ENCODE measurements at regions not wholly inside any gene's neighbourhood (a gene's known extent, or its start where the extent isn't known, plus 50 kb on each side); places are given as distances from the start of the nearest gene placed in this dataset.

DNA sequence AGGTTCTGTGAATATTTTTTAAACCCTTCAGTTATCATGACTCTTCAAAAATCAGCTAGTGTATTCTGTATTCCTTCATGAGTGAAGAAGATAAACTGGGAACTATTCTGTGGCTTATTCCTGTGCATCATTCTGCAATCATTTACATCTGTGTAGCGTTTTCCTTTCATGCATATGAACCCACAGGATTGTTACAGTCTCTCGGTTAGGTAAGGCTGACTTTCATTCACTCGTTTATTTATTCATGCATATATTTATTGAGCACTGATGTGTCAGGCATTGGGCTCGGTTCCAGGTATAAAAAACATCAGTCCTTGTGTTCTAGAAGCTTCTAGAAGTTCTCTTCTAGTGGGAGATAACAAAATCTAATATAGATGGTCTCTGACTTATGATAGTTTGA lies 318.4 kb downstream of the MAN2A1 start:
- no TSS peak for BruUV-seq (replicated peaks)
- ATAC-seq (no peak), DNase-seq (ENCODE audit: low read depth, low spot score) (no peak)
- intact Hi-C loops (cut with micrococcal nuclease): no loop called here
- ChIA-PET RAD21 (ENCODE audit: low non-redundant PET in 1 of 2, low total read pairs in 2 of 2, uncharacterized antibody in 2 of 2, unreplicated experiment in 2 of 2) (no interaction called here), CTCF (no interaction called here), POLR2A (no interaction called here)
- Histone ChIP-seq H3K36me3 (ENCODE audit: control insufficient read depth in 1 of 2, insufficient read depth in 2 of 2, low read length in 2 of 2) (no peaks in the 10 kb centered on the region), H3K9me3 (ENCODE audit: control insufficient read depth in 1 of 2, insufficient read depth in 1 of 2, low read depth in 1 of 2, low read length in 2 of 2) (no peaks in the 10 kb centered on the region), H3K79me2 (ENCODE audit: insufficient read depth, low read length) (no peaks in the 10 kb centered on the region), H3K4me3 (replicated peaks in 1 of 2; ENCODE audit: low read depth in 1 of 2, low read length in 2 of 2) (no peak overlapping the region), H3K9ac (ENCODE audit: low read length) (no peak overlapping the region), H3K27ac (ENCODE audit: low read depth, low read length) (no peak overlapping the region), H3K4me2 (ENCODE audit: low read length) (no peak overlapping the region), H3K4me1 (ENCODE audit: control insufficient read depth in 1 of 2, insufficient read depth in 2 of 2, low read length in 2 of 2) (no peaks in the 10 kb centered on the region), H4K20me1 (ENCODE audit: insufficient read depth) (no peaks in the 10 kb centered on the region), H3K27me3 (ENCODE audit: insufficient read depth, low read length) (no peaks in the 10 kb centered on the region), H2AFZ (ENCODE audit: low read depth, low read length, poor library complexity, severe bottlenecking) (no peak overlapping the region), H3K9me2 (ENCODE audit: insufficient read depth) (no peaks in the 10 kb centered on the region)
- TF ChIP-seq EZH2 (IDR thresholded peaks at IDR 0.05) (no peak), SIN3A (IDR thresholded peaks at IDR 0.05; ENCODE audit: low read depth) (no peak), SRF (IDR thresholded peaks at IDR 0.05; ENCODE audit: low read depth) (no peak), EZH2phosphoT487 (IDR thresholded peaks at IDR 0.05; ENCODE audit: borderline replicate concordance) (no peak), CBX3 (IDR thresholded peaks at IDR 0.05; ENCODE audit: low read depth) (no peak), ZFX (IDR thresholded peaks at IDR 0.05) (no peak), POLR2AphosphoS5 (IDR thresholded peaks at IDR 0.05; ENCODE audit: low read depth, low read length) (no peak), ZNF274 (IDR thresholded peaks at IDR 0.05; ENCODE audit: low read depth, low read length) (no peak), ELF1 (IDR thresholded peaks at IDR 0.05; ENCODE audit: borderline replicate concordance, low read depth) (no peak), TCF7L2 (IDR thresholded peaks at IDR 0.05; ENCODE audit: borderline replicate concordance, extremely low read depth, insufficient read depth, insufficient read length) (no peak), SP1 (IDR thresholded peaks at IDR 0.05; ENCODE audit: low read depth) (no peak)
- TF ChIP-seq, protein P1, sequence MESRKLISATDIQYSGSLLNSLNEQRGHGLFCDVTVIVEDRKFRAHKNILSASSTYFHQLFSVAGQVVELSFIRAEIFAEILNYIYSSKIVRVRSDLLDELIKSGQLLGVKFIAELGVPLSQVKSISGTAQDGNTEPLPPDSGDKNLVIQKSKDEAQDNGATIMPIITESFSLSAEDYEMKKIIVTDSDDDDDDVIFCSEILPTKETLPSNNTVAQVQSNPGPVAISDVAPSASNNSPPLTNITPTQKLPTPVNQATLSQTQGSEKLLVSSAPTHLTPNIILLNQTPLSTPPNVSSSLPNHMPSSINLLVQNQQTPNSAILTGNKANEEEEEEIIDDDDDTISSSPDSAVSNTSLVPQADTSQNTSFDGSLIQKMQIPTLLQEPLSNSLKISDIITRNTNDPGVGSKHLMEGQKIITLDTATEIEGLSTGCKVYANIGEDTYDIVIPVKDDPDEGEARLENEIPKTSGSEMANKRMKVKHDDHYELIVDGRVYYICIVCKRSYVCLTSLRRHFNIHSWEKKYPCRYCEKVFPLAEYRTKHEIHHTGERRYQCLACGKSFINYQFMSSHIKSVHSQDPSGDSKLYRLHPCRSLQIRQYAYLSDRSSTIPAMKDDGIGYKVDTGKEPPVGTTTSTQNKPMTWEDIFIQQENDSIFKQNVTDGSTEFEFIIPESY (IDR thresholded peaks at IDR 0.05; ENCODE audit: extremely low read depth, insufficient replicate concordance, low read length): no peak
- TF ChIP-seq, protein P2, sequence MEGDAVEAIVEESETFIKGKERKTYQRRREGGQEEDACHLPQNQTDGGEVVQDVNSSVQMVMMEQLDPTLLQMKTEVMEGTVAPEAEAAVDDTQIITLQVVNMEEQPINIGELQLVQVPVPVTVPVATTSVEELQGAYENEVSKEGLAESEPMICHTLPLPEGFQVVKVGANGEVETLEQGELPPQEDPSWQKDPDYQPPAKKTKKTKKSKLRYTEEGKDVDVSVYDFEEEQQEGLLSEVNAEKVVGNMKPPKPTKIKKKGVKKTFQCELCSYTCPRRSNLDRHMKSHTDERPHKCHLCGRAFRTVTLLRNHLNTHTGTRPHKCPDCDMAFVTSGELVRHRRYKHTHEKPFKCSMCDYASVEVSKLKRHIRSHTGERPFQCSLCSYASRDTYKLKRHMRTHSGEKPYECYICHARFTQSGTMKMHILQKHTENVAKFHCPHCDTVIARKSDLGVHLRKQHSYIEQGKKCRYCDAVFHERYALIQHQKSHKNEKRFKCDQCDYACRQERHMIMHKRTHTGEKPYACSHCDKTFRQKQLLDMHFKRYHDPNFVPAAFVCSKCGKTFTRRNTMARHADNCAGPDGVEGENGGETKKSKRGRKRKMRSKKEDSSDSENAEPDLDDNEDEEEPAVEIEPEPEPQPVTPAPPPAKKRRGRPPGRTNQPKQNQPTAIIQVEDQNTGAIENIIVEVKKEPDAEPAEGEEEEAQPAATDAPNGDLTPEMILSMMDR (IDR thresholded peaks at IDR 0.05 in 2 of 3, conservative IDR thresholded peaks at IDR 0.05 in 1 of 3; ENCODE audit: borderline replicate concordance in 1 of 3, insufficient read depth in 1 of 3, low read depth in 2 of 3, low read length in 2 of 3): no peak
